K562 (cell line): ENCODE measurements at regions not wholly inside any gene's neighbourhood (a gene's known extent, or its start where the extent isn't known, plus 50 kb on each side); places are given as distances from the start of the nearest gene placed in this dataset.

ENCODE experiments used
- ATAC-seq: fragments of 200-7000 bp; cut with Tn5 transposase; 3 replicates; pipeline ENCODE4 v1.9.1; 2020; ENCODE audit warnings: moderate library complexity
- BruUV-seq: library from RNA; stranded (reverse); fragments of 400-500 nt; replicated peaks from 2 replicates; lab custom pipeline; 2021; lab: Mats Ljungman, UMichigan
- CTCF ChIA-PET: fragments of 300-600 bp; formaldehyde crosslinking; extraction: SDS; loops from one replicate; lab custom pipeline; 2021; ENCODE audit warnings: low intra/inter-chr PET ratio; lab: Yijun Ruan, JAX
- POLR2A ChIA-PET: fragments of 300-600, 350-650 bp; sonication (Branson Sonifier 250); formaldehyde crosslinking; extraction: SDS; loops from one replicate; lab custom pipeline; 2021; ENCODE audit warnings: antibody characterized with exemption, inconsistent platforms; lab: Yijun Ruan, JAX
- DNase-seq, 4 experiments: peaks; one replicate each; pipeline versions ENCODE4 v3.0.0 to v3.0.0-alpha.2; 2011 to 2018; ENCODE audit warnings: low spot score in 3 of 4, mixed read lengths in 3 of 4; ENCODE audit errors: extremely low read depth in 1 of 4
- FAIRE-seq: peaks from 2 replicates; lab custom pipeline; 2011; peaks lifted over from hg19 to GRCh38; lab: Jason Lieb, UNC
- H2AFZ ChIP-seq: 2 replicates; pipeline ENCODE4 v1.6.0; 2011; ENCODE audit warnings: low read depth, low read length, control low read depth, inconsistent platforms
- H3K27ac ChIP-seq: fragments of 200-600 bp; 3 replicates; pipeline ENCODE4 v1.8.0; 2011; ENCODE audit warnings: low read depth, mild to moderate bottlenecking, control low read depth, inconsistent platforms, low read length, moderate library complexity, mixed read lengths; ENCODE audit errors: extremely low read depth
- H3K27me3 ChIP-seq, 2 experiments: fragments of 300-600 bp in 1 of 2; 2 replicates in 1 of 2; 3 replicates in 1 of 2; pipeline versions ENCODE4 v1.6.0 to v1.8.0; 2011; ENCODE audit warnings: inconsistent platforms in 2 of 2, low read length in 2 of 2, mild to moderate bottlenecking in 1 of 2, mixed read lengths in 1 of 2, moderate library complexity in 1 of 2; ENCODE audit not compliant: control insufficient read depth in 2 of 2, insufficient read depth in 2 of 2
- H3K36me3 ChIP-seq: fragments of 300-600 bp; 3 replicates; pipeline ENCODE4 v1.8.0; 2011; ENCODE audit warnings: mild to moderate bottlenecking, low read length, inconsistent platforms; ENCODE audit not compliant: control insufficient read depth, insufficient read depth
- H3K4me1 ChIP-seq, 2 experiments: fragments of 200-600 bp in 1 of 2; replicated peaks in 1 of 2; 2 replicates in 1 of 2; 3 replicates in 1 of 2; pipeline versions ENCODE4 v1.5.1 to v1.8.0; 2011; ENCODE audit warnings: inconsistent platforms in 2 of 2, low read length in 2 of 2, mild to moderate bottlenecking in 1 of 2, mixed read lengths in 1 of 2, moderate library complexity in 1 of 2; ENCODE audit not compliant: control insufficient read depth in 2 of 2, insufficient read depth in 2 of 2
- H3K4me2 ChIP-seq: 2 replicates; pipeline ENCODE4 v1.6.1; 2011; ENCODE audit warnings: low read length, control low read depth, inconsistent platforms, mixed read lengths; ENCODE audit not compliant: insufficient read depth
- H3K4me3 ChIP-seq: fragments of 200-600 bp; sonication (generic), shearing (Covaris generic); 2 replicates; pipeline ENCODE4 v1.5.1; 2016; ENCODE audit warnings: control low read depth, inconsistent platforms
- H3K79me2 ChIP-seq: fragments of 200-600 bp; 3 replicates; pipeline ENCODE4 v1.8.0; 2011; ENCODE audit warnings: low read length, inconsistent platforms; ENCODE audit not compliant: control insufficient read depth, insufficient read depth
- H3K9ac ChIP-seq, 2 experiments: 2 replicates each; pipeline versions ENCODE4 v1.6.0 to v1.6.1; 2011; ENCODE audit warnings: low read depth in 2 of 2, low read length in 2 of 2, control low read depth in 1 of 2, inconsistent platforms in 1 of 2, mild to moderate bottlenecking in 1 of 2, mixed read lengths in 1 of 2; ENCODE audit not compliant: insufficient read depth in 1 of 2
- H3K9me1 ChIP-seq: one replicate; pipeline ENCODE4 v1.6.0; 2011; ENCODE audit warnings: inconsistent platforms, mild to moderate bottlenecking, low read length, moderate library complexity; ENCODE audit not compliant: control insufficient read depth, insufficient read depth
- H3K9me3 ChIP-seq: replicated peaks from 2 replicates; pipeline ENCODE4 v1.5.1; 2011; ENCODE audit warnings: low read depth, low read length, inconsistent platforms; ENCODE audit not compliant: control insufficient read depth, insufficient read depth
- H4K20me1 ChIP-seq: replicated peaks from 2 replicates; pipeline ENCODE4 v1.6.1; 2011; ENCODE audit warnings: low read length, inconsistent platforms, mixed read lengths; ENCODE audit not compliant: control insufficient read depth, insufficient read depth
- CREBBP ChIP-seq: IDR thresholded peaks from one replicate; pipeline ENCODE4 v1.6.1; 2012; ENCODE audit warnings: low read depth, mild to moderate bottlenecking, control low read depth, inconsistent platforms, low read length
- GATAD2B ChIP-seq: fragments of 450-650 bp; IDR thresholded peaks from 2 replicates; pipeline ENCODE4 v1.6.1; 2017; ENCODE audit warnings: mild to moderate bottlenecking, borderline replicate concordance
- NFATC3 ChIP-seq: fragments of 450-650 bp; IDR thresholded peaks from 2 replicates; pipeline ENCODE4 v1.6.1; 2017; ENCODE audit warnings: mild to moderate bottlenecking
- RFX1 ChIP-seq: fragments of 450-650 bp; IDR thresholded peaks from 2 replicates; pipeline ENCODE4 v1.6.1; 2016; ENCODE audit warnings: mild to moderate bottlenecking, moderate library complexity
- SMAD2 ChIP-seq: fragments of 150-350 bp; IDR thresholded peaks from 2 replicates; pipeline ENCODE4 v1.6.1; 2014; ENCODE audit warnings: low read depth, mild to moderate bottlenecking, low read length
- SRSF3 ChIP-seq: fragments of 200-400 bp; formaldehyde crosslinking; IDR thresholded peaks from 2 replicates; pipeline ENCODE4 v1.6.1; 2016; ENCODE audit warnings: mild to moderate bottlenecking, low read length, moderate library complexity; ENCODE audit not compliant: insufficient read depth
- TEAD4 ChIP-seq, 2 experiments: sonication (generic) in 1 of 2; formaldehyde crosslinking in 1 of 2; IDR thresholded peaks; 2 replicates each; pipeline versions ENCODE4 v1.6.1 to v1.8.0; 2012 to 2022; ENCODE audit warnings: borderline replicate concordance in 1 of 2, inconsistent platforms in 1 of 2, low read length in 1 of 2, mild to moderate bottlenecking in 1 of 2, missing genetic modification reagents in 1 of 2
- ZNF140 ChIP-seq: fragments of 250-450 bp; sonication (Bioruptor Pico); IDR thresholded peaks from 2 replicates; pipeline ENCODE4 v1.8.0; 2021; ENCODE audit warnings: moderate library complexity, mild to moderate bottlenecking, inconsistent platforms
- ZNF24 ChIP-seq: fragments of 450-650 bp; IDR thresholded peaks from 2 replicates; pipeline ENCODE4 v1.6.1; 2016
- WGBS: fragments of 100-300 bp; shearing (Covaris generic); methylation state at CpG from one replicate; pipeline ENCODE4 v1.1.6; 2016; ENCODE audit warnings: low coverage, mixed read lengths; ENCODE audit not compliant: insufficient coverage; ENCODE audit errors: missing lambda C conversion rate; 5-methylcytosine and 5-hydroxymethylcytosine counted together
- in situ Hi-C: fragments of 300-500 bp; cut with MboI; formaldehyde crosslinking; loops from 4 replicates; pipeline ENCODE4 v1.15.0; 2018; ENCODE audit warnings: inconsistent platforms, mixed read lengths
- intact Hi-C: fragments of 100-400 bp; cut with micrococcal nuclease; formaldehyde crosslinking; loops from 2 replicates; pipeline ENCODE4 v1.14.2; 2022
- TF ChIP-seq, protein P1 (sequence below): fragments of 250-450 bp; sonication (Bioruptor Pico); IDR thresholded peaks from 2 replicates; pipeline ENCODE4 v1.8.0; 2021; ENCODE audit warnings: moderate library complexity, mild to moderate bottlenecking, inconsistent platforms
- TF ChIP-seq, protein P2 (sequence below): IDR thresholded peaks from 2 replicates; pipeline ENCODE4 v1.6.1; 2016; ENCODE audit warnings: missing genetic modification characterization, missing compliant biosample characterization
- TF ChIP-seq, protein P3 (sequence below): sonication (generic); formaldehyde crosslinking; IDR thresholded peaks from 2 replicates; pipeline ENCODE4 v1.8.0; 2022; ENCODE audit warnings: missing genetic modification reagents, mild to moderate bottlenecking, borderline replicate concordance
- TF ChIP-seq, protein P4 (sequence below): fragments of 250-450 bp; sonication (Bioruptor Pico); IDR thresholded peaks from 2 replicates; pipeline ENCODE4 v1.6.1; 2021; ENCODE audit warnings: mild to moderate bottlenecking
- TF ChIP-seq, protein P5 (sequence below): fragments of 250-450 bp; sonication (Bioruptor Pico); IDR thresholded peaks from 2 replicates; pipeline ENCODE4 v1.8.0; 2022; ENCODE audit warnings: moderate library complexity, mild to moderate bottlenecking, inconsistent platforms

DNA sequence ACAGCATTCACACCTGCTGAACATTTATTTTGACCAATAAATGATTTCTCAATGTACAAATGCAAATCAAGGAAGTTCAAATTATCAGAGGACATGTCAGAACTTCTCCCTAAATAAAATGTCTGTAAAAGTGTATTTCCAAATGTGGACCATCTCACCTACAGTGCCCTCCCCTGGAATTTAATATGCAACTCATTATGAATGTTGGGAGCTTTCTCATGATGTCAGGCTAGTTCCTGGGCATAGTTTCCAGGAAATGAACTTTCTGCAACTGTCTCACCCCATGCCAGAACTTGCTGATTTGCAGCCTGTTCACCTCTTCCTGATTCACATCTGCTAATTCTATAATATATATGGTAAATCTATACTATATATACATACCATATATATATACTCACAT is 408.5 kb upstream of the USP9Y start (continued):
- no peak for TF ChIP-seq GATAD2B
- TF ChIP-seq TEAD4 (IDR thresholded peaks at IDR 0.05; ENCODE audit: low read length) = no peak
- TF ChIP-seq TEAD4 (CRISPR knock-in tag; IDR thresholded peaks at IDR 0.05; ENCODE audit: borderline replicate concordance) = no peak
- TF ChIP-seq SRSF3 = no peak
- TF ChIP-seq, protein P1, sequence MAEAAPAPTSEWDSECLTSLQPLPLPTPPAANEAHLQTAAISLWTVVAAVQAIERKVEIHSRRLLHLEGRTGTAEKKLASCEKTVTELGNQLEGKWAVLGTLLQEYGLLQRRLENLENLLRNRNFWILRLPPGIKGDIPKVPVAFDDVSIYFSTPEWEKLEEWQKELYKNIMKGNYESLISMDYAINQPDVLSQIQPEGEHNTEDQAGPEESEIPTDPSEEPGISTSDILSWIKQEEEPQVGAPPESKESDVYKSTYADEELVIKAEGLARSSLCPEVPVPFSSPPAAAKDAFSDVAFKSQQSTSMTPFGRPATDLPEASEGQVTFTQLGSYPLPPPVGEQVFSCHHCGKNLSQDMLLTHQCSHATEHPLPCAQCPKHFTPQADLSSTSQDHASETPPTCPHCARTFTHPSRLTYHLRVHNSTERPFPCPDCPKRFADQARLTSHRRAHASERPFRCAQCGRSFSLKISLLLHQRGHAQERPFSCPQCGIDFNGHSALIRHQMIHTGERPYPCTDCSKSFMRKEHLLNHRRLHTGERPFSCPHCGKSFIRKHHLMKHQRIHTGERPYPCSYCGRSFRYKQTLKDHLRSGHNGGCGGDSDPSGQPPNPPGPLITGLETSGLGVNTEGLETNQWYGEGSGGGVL (CRISPR knock-in tag) = no peak

DNA sequence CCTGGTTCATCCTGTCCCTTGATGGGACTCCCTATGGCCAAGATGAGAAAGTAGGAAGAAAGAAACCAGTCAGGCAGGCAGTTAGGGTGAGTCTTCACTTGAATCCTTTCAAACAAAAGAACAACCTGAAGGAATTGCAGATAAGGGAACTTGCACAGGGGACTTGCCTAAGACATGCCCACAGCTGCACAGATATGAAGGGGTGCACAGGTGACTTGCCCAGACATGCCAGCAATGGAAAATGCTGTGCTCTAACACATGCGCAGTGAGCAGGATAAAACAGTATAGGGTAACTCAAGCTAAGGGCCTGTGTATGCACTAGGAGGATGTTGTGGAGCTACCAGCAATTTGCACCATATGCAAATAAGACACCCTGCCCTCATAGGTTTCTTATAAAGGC is 404.6 kb upstream of the USP9Y start:
- H2AFZ ChIP-seq = no peak overlapping the region
- BruUV-seq = no TSS peak
- no peaks in the 10 kb centered on the region for H3K79me2 ChIP-seq
- H3K27me3 ChIP-seq = no peaks in the 10 kb centered on the region
- H3K4me1 ChIP-seq = no peaks in the 10 kb centered on the region
- H4K20me1 ChIP-seq = no peaks in the 10 kb centered on the region
- DNase-seq (no peak), ATAC-seq (no peak), FAIRE-seq (no peak)
- intact Hi-C loops (no loop called here), in situ Hi-C loops (no loop called here)
- ChIA-PET POLR2A (no interaction called here), CTCF (no interaction called here)
- H3K4me2 ChIP-seq = no peak overlapping the region
- no peak overlapping the region for H3K9ac ChIP-seq
- no peaks in the 10 kb centered on the region for H3K36me3 ChIP-seq
- WGBS = no CpG with 5 or more reads among the region's 1 CpG
- H3K4me3 ChIP-seq = no peak overlapping the region
- no peaks in the 10 kb centered on the region for H3K9me1 ChIP-seq
- no peaks in the 10 kb centered on the region for H3K9me3 ChIP-seq
- H3K27ac ChIP-seq = no peak overlapping the region
- TF ChIP-seq RFX1 (no peak), ZNF24 (no peak), SMAD2 (no peak), NFATC3 (no peak), CREBBP (no peak), ZNF140 (CRISPR knock-in tag) (no peak)
- TF ChIP-seq, protein P2, sequence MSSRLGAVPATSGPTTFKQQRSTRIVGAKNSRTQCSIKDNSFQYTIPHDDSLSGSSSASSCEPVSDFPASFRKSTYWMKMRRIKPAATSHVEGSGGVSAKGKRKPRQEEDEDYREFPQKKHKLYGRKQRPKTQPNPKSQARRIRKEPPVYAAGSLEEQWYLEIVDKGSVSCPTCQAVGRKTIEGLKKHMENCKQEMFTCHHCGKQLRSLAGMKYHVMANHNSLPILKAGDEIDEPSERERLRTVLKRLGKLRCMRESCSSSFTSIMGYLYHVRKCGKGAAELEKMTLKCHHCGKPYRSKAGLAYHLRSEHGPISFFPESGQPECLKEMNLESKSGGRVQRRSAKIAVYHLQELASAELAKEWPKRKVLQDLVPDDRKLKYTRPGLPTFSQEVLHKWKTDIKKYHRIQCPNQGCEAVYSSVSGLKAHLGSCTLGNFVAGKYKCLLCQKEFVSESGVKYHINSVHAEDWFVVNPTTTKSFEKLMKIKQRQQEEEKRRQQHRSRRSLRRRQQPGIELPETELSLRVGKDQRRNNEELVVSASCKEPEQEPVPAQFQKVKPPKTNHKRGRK (tag) = no peak
- TF ChIP-seq, protein P3, sequence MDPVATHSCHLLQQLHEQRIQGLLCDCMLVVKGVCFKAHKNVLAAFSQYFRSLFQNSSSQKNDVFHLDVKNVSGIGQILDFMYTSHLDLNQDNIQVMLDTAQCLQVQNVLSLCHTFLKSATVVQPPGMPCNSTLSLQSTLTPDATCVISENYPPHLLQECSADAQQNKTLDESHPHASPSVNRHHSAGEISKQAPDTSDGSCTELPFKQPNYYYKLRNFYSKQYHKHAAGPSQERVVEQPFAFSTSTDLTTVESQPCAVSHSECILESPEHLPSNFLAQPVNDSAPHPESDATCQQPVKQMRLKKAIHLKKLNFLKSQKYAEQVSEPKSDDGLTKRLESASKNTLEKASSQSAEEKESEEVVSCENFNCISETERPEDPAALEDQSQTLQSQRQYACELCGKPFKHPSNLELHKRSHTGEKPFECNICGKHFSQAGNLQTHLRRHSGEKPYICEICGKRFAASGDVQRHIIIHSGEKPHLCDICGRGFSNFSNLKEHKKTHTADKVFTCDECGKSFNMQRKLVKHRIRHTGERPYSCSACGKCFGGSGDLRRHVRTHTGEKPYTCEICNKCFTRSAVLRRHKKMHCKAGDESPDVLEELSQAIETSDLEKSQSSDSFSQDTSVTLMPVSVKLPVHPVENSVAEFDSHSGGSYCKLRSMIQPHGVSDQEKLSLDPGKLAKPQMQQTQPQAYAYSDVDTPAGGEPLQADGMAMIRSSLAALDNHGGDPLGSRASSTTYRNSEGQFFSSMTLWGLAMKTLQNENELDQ (CRISPR knock-in tag) = no peak
- TF ChIP-seq, protein P4, sequence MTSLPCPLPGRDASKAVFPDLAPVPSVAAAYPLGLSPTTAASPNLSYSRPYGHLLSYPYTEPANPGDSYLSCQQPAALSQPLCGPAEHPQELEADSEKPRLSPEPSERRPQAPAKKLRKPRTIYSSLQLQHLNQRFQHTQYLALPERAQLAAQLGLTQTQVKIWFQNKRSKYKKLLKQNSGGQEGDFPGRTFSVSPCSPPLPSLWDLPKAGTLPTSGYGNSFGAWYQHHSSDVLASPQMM (CRISPR knock-in tag) = no peak
- TF ChIP-seq, protein P5, sequence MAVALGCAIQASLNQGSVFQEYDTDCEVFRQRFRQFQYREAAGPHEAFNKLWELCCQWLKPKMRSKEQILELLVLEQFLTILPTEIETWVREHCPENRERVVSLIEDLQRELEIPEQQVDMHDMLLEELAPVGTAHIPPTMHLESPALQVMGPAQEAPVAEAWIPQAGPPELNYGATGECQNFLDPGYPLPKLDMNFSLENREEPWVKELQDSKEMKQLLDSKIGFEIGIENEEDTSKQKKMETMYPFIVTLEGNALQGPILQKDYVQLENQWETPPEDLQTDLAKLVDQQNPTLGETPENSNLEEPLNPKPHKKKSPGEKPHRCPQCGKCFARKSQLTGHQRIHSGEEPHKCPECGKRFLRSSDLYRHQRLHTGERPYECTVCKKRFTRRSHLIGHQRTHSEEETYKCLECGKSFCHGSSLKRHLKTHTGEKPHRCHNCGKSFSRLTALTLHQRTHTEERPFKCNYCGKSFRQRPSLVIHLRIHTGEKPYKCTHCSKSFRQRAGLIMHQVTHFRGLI (CRISPR knock-in tag) = no peak
